ENCODE measurements at regions not wholly inside any gene's neighbourhood (a gene's known extent, or its start where the extent isn't known, plus 50 kb on each side); places are given as distances from the start of the nearest gene placed in this dataset.
"Not testable (repeated sequence)": the region's sequence is repeated elsewhere in the genome, so short reads cannot be mapped to it uniquely, and the experiment has no call there.

DNA sequence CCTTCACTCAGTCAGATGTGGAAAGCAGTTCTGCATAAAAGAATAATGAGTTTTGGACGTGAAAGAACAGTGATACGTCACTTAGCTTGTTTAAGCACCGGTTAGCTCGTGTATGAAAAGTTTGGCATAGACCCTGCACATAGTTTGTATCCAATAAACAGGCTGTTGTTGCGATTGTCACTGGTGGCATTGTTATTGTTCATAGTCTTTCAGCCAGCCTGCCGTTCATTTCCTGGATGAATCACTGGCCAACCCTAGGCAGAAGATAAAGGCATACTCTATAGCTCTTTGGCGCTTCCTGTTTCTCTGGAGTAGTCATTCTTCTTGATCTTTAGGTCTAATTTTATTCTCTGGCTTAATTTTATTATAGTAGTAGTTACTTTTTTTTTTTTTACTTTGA lies 57.8 kb upstream of the ANKRD30A start:
- no peak for TF ChIP-seq CTCF (IDR thresholded peaks at IDR 0.05; ENCODE audit: control insufficient read depth, insufficient read depth, low read depth, low read length, missing control alignments)
- H3K4me3 ChIP-seq (ENCODE audit: control insufficient read depth, low read depth, low read length), result no peak overlapping the region
- DNase-seq (ENCODE audit: low read depth), result no peak

- H3K4me3 ChIP-seq (ENCODE audit: control insufficient read depth, low read depth, low read length), result not testable (repeated sequence)
Measured at GRCh38 chr10:37062296-37062695, 63.1 kb upstream of the ANKRD30A start.

DNA sequence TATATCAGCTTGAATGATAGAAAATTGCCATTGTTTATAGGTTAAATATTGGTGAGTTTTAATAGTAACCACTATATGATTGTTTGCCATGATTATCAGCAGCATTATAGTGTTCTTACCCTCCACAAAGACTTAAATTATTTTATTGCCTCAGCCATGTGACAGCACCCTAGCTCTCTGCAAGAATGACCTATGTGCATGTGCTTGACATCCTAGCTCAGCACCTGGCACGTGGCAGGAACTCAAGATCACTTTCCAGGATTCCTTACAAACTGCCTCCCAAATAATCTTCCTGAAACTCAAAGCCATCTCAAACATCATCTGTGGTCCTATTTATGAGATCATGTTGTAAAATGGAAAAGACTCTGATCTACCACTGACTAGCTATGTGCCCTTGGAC lies 68.1 kb upstream of the ANKRD30A start:
- no peak for TF ChIP-seq CTCF (IDR thresholded peaks at IDR 0.05; ENCODE audit: control insufficient read depth, insufficient read depth, low read depth, low read length, missing control alignments)
- H3K4me3 ChIP-seq (ENCODE audit: control insufficient read depth, low read depth, low read length), result no peak overlapping the region
- DNase-seq (ENCODE audit: low read depth), result no peak

More at GRCh38 chr10:37062296-37062695, 63.1 kb upstream of the ANKRD30A start:
- not testable (repeated sequence) for DNase-seq (ENCODE audit: low read depth)

DNA sequence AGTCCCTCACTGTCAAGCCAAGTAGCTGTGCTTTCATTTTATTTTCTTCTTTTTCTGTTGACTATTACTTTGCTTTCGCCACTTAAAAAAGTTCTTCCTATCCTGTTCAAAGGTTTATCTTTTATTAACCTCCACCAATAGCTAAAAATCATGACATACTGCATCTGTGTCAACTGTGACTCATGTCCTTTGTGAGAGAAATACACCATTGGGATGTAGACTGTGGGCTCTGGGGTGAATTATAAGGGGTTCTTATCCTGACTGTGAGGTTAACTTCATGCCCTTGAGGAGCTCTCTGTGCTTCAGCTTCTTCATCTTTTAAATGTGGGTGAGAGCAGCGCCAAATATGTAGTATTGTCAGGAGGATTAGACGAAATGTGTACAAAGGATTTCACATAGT lies 71.9 kb upstream of the ANKRD30A start:
- no peak overlapping the region for H3K4me3 ChIP-seq (ENCODE audit: control insufficient read depth, low read depth, low read length)
- no peak for TF ChIP-seq CTCF (IDR thresholded peaks at IDR 0.05; ENCODE audit: control insufficient read depth, insufficient read depth, low read depth, low read length, missing control alignments)
- DNase-seq (ENCODE audit: low read depth), result no peak

DNA sequence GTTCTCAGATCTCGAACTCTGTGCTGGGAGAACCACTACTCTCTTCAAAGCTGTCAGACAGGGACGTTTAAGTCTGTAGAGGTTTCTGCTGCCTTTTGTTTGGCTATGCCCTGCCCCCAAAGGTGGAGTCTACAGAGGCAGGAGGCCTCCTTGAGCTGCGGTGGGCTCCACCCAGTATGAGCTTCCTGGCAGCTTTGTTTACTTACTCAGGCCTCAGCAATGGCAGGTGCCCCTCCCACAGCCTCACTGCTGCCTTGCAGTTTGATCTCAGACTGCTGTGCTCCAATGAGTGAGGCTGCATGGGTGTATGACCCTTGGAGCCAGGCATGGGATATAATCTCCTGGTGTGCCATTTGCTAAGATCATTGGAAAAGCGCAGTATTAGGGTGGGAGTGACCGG lies 75.4 kb upstream of the ANKRD30A start:
- H3K4me3 ChIP-seq (ENCODE audit: control insufficient read depth, low read depth, low read length), result not testable (repeated sequence)

GRCh38 chr10:37044319-37044718 lies 81.1 kb upstream of the ANKRD30A start:
- not testable (repeated sequence) for DNase-seq (ENCODE audit: low read depth); H3K4me3 ChIP-seq (ENCODE audit: control insufficient read depth, low read depth, low read length)

More for the DNA sequence above, 75.4 kb upstream of the ANKRD30A start:
- DNase-seq (ENCODE audit: low read depth), result not testable (repeated sequence)

- no peak for TF ChIP-seq CTCF (IDR thresholded peaks at IDR 0.05; ENCODE audit: control insufficient read depth, insufficient read depth, low read depth, low read length, missing control alignments)
Measured at GRCh38 chr10:37035853-37036252, 89.5 kb upstream of the ANKRD30A start.

DNA sequence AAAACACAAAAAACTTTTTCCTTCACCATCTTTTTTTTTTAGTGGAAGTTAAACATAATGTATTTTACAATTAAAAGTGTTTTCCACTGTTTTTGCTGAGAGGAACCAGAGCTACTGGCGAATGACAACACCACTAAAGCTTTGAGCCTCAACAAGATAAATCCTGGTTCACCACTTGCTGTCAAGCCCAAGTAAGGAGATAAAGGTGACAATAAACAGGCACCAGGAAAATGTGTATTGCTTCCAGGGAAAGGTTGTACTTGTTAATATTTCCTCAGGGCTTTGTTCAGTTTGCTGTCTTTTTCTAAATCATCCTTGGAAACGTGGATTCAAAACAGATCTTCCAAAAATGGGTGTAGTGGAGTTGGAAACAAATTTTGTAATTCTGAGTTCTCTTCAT lies 109.9 kb upstream of the ANKRD30A start:
- no peak for TF ChIP-seq CTCF (IDR thresholded peaks at IDR 0.05; ENCODE audit: control insufficient read depth, insufficient read depth, low read depth, low read length, missing control alignments)
- H3K4me3 ChIP-seq (ENCODE audit: control insufficient read depth, low read depth, low read length), result no peak overlapping the region
- DNase-seq (ENCODE audit: low read depth), result no peak

More at GRCh38 chr10:37035853-37036252, 89.5 kb upstream of the ANKRD30A start:
- H3K4me3 ChIP-seq (ENCODE audit: control insufficient read depth, low read depth, low read length), result no peak overlapping the region
- no peak for DNase-seq (ENCODE audit: low read depth)
